NCI-H82 treated with DMSO at 0.1 percent for 48 hours (cell line): ENCODE measurements at regions not wholly inside any gene's neighbourhood (a gene's known extent, or its start where the extent isn't known, plus 50 kb on each side); places are given as distances from the start of the nearest gene placed in this dataset.
"Not testable (repeated sequence)": the region's sequence is repeated elsewhere in the genome, so short reads cannot be mapped to it uniquely, and the experiment has no call there.

ENCODE experiments used
- DNase-seq: peaks from one replicate; lab custom pipeline; 2025; ENCODE audit not compliant: unreplicated experiment; lab: John Stamatoyannopoulos, UW

DNA sequence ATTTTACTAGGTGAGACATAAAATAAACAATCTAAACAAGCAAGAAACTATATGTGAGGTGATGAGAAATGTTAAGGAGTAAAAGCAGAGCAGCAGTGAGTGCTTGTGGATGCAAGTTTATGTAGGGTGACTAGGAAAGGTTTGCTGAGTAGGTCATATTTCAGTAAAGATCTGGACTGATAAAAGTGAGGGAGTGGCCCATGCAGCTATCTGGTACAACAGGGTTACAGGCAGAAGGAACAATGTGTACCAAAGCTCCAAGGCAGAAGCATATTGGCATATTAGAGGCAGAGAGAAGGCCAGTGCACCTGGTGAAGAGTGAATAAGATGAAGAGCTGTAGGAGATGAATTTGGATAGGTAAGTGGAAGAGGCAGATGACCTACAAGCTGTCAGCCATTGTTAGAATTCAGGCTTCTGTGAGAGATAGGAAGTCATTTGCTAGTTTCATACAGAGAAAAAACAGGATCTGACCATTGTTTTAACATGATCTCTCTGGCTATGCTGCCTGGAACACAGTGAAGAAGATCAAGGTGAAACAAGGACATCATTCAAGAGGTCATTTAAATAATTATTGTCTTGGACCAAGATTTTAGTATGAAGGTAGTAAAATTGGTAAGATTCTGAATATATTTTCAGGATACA lies 274.6 kb downstream of the ANKRD50 start:
- no peak for DNase-seq

DNA sequence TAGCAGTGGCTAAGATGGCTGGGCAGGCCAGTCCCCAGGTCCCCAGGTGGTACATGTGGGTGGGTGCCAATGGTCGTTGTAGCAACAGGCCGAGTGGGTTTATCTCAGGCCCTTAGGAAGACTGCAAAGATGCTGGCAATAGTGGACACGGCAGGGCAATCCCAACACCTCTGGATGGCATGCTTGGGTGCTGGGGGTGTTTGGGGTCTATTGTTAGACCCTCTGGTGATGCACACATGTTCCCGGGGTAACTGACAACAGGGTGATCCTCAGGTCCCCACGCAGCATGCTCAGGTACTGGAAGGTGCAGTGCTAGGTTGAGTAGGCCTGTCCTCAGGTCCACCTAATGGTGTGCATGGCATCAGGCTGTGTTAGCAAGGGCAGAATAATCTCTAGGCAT lies 267.5 kb downstream of the ANKRD50 start:
- no peak for DNase-seq

DNA sequence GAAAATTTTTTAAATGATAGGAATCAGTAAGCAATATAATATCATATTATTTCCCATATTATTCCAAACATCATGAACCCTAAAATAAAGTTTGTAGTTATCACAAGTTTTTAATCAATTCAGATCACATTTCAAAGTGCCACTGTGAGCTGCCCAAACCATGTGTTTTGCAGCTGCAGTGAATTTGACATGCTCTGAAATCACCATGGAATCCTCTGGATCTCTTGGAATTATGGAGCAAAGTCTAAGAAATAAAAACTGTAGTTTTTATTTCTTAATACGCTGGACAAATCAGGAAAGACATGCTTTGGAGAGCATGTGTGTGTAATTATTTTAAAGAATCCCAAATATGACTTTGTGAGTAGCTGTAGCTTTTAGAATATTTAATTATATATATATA lies 262.7 kb downstream of the ANKRD50 start:
- no peak for DNase-seq

DNA sequence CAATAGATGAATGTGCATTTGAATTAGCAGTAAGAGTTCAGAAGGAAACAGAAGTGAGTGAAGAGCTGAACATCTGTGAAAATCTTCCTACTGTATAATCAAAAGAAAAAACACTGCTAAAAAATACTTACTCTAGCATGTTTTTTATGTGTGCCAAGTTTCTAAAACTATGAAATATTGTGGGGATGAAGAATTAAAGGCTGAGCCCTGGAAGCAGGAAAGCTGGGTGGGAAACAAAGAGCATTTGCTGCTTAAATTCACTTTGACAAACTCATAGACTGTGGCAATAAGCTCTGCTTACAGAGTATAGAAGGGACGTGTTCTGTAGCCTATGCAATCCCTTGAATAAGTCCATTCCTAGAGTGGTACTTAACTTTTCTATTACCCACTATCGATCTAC lies 261.7 kb downstream of the ANKRD50 start:
- no peak for DNase-seq

DNA sequence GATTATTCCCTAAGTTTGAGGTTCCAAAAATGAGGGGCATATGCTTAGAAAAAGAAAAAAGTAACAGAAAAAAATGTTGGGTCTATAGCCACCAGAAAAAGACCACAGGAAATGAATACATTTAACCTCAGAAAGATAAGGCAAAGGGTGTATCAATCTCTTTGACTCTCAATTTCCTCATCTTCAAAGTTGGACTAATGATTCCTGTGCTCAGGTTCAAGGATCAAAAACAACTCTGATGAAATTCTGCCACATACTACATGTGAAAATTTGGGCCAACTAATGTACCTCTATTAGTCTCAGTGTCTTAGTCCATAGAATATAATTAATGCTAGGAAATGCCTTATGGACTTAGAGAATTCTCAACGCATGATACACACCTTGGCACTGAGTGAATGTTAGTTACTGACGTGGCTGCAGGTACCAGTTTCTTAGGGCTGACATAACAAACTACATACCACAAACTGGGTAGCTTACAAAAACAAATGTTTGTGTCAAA lies 257.7 kb downstream of the ANKRD50 start:
- no peak for DNase-seq

DNA sequence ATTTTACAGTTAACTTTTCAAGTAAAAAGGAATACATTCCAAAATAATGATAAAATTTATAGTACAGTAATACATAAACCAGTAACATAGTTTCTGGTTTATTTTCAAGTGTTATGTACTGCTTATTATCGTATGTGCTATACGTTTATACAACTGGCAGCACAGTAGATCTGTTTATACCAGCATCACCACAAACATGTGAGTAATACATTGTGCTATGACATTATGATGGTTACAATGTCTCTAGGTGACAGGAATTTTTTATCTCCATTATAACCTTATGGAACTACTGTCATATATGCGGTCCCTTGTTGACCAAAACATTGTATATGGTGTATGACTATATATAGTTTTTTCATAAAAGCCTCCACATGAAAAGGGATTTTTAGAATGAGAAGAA lies 256.9 kb downstream of the ANKRD50 start:
- no peak for DNase-seq

DNA sequence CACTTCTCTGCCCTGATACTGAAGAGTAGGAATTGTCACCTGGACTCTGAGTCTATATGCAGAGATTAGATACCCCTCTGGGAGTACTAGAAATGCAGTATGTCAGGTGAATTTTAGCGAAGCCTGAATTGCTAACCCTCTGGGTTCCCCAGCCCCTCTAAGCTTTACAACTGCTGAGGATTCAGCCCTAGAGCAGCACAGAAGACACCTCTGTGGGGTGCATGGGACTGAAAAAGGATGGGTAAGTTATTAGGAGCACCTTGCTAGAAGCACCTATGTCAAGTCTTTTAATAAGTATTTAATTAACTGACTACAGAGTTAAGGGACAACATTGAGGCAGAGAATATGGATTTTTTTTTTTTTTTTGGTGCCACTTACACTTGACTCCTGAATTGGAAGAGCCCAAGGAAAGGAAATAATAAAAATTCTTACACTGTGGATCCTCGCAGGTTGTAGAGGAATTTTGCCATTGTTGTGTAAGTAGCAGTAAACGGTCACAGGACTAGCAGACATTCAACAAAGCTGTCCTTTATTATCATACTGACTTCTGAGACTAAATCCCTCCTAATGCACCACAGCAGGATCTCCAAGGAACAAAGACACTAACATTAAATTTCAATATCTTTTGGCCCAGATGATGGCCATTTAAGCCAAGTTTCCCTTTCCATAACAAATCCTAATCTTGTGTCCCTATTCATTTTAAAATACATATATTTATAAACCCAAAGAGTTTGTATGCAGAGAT lies 253.2 kb downstream of the ANKRD50 start:
- DNase-seq = no peak

DNA sequence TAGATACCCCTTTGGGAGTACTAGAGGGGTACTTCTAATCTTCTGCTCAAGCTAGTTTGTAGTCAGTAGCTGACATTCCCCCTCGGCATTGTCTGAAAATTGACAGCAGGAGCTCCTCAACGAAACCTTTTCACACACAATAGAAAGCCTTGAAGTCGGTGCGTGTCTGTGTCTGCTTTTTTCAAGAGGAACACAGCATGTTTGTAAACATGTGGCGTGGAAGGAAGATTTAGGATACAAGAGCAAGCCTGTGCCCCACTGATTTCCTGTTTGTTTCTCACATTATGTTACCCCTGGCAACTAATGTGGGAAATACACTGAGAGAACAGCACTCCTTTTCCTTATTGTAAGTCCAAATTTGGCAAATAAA lies 252.6 kb downstream of the ANKRD50 start:
- no peak for DNase-seq

DNA sequence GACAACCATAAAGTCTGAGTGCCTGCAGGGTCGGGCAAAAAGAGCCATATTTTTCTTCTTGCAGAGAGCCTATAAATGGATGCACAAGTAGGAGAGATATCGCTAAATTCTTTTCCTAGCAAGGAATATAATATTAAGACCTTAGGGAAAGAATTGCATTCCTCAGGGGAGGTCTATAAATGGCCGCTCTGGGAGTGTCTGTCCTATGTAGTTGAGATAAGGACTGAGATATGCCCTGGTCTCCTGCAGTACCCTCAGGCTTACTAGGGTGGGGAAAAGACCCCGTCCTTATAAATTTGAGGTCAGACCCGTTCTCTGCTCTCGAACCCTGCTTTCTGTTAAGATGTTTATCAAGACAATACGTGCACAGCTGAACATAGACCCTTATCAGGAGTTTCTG lies 250.9 kb downstream of the ANKRD50 start:
- not testable (repeated sequence) for DNase-seq

DNA sequence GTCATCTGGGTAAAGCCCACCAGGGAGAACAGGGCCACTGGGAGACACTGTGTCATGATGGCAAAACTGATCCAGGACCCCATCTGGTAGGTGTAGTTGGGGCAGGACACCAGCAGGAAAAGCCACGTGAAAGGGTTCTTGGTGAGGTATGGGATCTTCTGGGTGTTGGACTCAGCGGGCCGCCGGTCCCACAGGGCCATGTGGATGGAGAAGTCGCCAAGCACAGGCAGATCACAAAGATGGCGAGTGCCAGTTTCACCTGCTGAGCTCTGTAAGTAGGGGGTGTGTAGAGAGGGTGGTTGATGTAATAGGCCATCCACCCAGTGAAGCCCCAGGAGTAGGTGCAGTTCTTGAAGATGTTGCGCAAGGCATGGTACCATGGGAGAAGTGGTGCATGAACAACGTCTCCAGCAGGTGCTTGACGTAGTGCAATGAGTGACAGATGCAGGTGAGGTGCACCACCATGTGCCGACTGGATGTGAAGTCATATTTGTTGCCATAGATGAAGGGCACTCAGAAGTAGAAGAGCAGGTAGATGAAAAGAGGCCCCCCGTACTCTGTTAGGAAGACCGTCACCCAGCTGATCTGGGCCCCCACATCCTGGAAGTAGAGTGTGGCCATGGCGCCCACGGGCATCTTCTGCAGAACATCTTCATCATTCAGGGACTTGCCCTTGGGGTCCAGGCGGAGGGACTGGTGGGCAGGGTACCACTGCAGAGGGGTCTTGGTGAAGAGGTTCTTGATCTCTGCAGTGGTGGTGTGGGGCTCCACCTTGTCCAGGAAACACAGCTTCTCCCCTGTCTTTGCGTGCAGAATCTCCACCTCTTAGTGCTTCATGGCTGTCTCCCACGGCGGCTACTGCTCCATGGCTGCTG lies 249.3 kb downstream of the ANKRD50 start:
- DNase-seq = no peak

DNA sequence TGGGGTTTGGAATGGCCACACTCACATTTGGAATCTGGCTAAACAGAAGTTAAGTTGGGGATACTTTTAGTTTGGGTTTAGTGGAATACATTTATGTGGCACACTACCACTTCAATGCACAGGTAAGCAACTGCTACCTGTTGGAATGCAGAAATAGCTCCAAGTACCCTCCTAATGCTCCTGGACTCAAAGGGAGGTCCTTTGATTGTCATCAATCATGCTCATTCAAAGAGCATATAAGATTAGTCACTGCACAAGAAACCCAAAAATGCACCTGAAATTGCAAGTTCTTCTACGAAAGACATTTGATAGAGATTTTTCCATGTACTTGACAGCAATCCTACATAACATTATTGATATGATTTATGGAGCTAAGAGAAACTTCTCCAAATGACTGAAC lies 247.7 kb downstream of the ANKRD50 start:
- no peak for DNase-seq

DNA sequence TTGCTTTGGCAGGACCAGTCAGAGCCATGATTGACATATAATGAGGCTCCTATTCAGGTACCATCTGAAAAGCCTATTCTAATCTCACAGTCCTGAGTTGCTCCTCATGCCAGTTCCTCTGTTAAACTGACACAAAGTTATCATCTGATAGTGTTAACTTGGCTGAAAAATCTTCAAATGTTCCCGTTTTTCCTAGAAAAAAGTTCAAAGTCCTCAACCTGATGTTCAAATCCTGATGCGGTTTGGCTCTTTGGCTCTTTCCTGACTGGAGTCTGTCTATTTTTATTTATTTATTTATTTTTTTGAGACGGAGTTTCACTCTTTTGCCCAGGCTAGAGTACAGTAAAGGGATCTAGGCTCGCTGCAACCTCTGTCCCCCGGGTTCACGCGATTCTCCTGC lies 244.2 kb downstream of the ANKRD50 start:
- no peak for DNase-seq

DNA sequence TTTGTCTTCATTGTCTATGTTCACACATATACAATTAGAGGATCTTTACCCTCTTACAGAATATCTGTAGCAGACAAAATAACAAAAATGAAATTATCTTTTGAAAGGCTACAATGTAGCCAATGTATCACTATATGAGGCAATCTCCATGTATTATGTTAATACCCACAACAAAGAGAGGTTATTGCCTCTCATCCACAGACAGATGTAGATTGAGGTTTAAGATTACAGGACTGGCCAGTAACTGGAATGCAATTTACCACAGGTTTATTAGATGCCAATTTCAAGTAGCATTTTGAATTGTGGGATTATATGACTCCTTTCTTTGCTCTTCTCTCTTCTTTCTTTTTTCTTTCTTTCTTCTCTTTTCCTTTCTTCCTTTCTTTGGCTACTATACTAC lies 242.6 kb downstream of the ANKRD50 start:
- DNase-seq = no peak

DNA sequence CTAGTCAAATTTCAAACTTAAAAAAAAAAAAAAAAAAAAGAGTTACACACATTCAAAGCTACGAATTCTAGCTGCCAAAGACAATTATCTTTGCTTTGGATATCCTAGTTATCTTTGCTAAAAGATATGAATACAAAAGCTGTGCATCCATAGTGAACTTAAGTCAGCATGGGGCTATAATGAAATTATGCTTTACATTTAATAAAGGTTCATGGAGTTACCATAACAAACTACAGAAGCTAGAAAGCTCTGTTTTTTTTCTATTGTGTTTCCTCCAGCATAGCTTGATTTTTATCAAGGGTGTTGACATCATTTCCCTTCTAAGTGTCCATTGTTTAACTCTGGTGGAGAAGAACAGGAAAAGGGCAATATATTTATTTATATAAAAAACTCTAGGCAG lies 234.1 kb downstream of the ANKRD50 start:
- DNase-seq = no peak

DNA sequence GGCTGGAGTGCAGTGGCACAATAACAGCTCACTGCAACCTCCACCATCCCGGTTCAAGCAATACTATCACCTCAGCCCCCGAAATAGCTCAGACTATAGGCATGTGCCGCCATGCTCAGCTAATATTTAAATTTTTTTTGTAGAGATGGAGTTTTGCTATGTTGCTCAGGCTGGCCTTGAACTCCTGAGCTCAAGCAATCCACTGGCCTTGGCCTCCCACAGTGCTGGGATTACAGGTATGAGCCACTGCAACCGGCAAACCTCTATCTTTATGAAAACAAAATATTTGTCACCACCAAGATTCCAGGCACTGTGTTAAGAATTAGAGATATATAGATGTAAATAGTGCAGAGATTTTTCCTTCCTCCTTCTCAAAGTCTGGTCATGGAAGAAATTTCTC lies 232.5 kb downstream of the ANKRD50 start:
- DNase-seq = no peak

DNA sequence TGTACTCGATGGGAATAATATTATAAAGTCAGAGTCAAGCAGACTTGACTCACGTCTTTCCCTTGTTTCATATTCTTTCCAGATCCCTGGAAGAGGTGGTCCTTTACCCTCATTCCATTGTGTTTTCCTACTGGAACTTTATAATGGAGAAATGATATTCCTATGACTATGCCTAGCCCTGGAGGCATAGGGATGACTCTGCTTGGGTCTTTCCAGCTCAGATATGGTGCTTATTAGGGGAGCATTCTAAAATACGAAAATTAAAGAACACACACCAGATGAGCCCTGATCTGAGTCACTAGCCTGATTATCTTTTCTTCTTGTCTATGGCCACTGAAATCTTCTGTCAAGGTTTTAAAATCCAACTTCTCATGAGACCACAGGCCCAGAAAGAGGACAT lies 231.4 kb downstream of the ANKRD50 start:
- no peak for DNase-seq

DNA sequence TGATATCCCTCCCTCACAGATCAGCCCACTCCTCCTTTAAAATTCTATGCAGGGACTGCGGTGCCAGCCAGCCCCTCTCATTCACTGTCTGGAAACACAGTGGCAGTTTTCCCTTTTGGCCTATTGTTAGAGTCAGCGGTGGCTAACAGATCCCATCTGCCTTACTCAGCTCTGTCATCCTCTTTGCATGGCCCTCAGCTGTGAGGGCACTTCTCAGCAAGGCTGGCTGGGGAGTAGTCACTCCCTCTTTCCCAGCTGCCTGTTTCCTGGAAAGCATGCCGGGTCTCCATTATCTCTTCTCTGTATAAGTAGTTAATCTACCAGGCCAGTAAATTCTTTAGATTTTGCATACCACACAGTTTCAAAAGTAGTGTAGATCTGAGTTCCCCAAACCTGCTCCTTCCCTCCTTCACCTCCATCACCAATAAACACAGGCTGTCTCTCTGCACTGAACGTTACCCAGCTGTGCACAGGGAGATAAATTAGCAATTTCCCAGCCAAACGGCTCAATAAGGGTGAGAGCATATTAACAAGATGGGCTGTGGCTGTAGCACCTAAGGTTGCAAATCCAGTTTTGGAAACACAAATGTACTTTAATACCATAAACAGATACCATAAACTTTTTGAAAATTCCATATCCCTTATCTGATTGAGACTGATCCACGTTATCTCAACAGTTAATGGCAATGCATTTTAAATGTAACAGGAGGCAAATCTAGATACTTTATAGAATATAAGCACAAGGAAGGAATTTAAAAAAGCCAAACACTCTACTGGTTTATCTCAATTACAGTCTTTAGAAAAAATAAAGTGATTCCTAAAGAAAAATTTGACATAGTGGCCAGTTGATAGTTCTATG lies 229.3 kb downstream of the ANKRD50 start:
- no peak for DNase-seq

DNA sequence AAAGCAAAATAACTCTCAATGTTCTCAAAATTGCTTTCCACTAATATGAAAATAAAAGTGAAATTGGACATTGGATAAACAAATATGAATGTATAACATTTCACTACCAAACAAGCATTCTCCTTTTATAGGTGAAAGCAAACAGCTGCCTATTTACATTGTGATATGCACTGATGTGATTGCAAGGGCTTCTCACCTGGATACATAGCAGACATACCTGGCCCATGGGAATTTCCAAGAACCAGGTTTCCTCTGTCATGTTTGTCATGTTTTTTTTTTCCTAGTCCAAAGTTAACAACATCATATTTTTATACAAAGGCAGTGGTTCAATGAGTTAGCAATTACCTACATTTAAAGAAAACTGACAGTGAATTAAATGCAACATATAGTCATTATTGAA lies 228.5 kb downstream of the ANKRD50 start:
- DNase-seq = no peak

DNA sequence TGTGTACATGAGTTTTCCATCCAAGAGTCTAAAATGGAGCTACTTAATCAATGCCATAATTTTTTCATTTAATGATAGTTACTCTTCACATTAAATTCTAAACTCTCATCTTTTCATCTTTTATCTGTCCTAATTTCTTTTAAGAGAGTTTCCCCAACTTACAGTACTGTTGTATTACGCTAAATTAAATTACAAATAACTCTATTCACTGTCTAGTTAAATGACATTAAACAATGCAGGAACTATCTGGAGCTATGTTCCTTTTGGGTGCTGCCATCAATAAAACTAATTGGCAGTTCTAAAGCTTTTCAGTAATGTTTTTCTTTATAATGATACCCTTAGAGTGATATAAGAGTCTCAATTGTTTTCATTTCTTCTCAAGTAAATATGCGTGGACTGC lies 227.6 kb downstream of the ANKRD50 start:
- no peak for DNase-seq

DNA sequence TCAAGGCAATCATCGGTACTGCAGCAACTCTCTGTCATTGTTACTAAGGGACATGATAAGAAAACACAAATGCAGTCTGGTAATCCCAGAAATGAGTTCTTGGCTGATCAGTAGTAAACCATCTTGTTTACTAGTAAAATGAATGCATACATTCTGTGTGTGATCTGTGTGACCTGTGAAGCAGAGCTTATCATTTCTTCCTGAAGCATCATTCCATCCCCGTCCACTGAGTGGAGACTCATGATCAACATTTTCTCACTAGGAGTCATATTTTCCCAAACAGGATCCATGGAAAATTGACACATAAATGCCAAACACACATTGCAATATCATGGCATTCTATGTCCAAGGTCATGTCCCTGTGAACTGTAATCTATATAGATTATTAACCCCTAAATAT lies 226.1 kb downstream of the ANKRD50 start:
- DNase-seq = no peak

DNA sequence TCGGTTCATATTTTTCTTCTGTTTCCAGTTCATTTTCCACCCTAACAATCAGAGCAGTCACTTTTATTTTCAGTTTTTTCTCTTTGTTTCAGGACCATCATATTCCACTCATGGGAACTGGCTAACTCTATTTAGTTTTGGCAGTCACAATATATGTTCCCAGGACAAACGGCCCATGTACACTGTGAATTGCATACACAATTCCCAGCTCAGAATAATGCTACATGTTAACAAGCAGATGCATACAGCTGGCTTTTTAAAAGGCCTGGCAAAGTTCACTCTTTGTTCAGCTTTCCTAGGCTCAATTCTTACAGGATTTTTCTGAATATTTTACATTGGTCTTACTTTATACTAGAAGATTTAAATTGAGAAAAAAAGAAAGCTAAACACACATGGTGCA lies 224.9 kb downstream of the ANKRD50 start:
- no peak for DNase-seq
